ENCODE measurements at regions not wholly inside any gene's neighbourhood (a gene's known extent, or its start where the extent isn't known, plus 50 kb on each side); places are given as distances from the start of the nearest gene placed in this dataset.

GRCh38 chr10:47179291-47179647 is 120.7 kb upstream of the GDF10 start:
- TF ChIP-seq ZNF274 (IDR thresholded peaks at IDR 0.05; ENCODE audit: low read length), result no peak
- no peak for TF ChIP-seq ZNF274 (tag by site-specific recombination; IDR thresholded peaks at IDR 0.05; ENCODE audit: borderline replicate concordance)
- TF ChIP-seq CTCF (tag by site-specific recombination; IDR thresholded peaks at IDR 0.05), result no peak
- TF ChIP-seq ZNF302 (tag by site-specific recombination; IDR thresholded peaks at IDR 0.05; ENCODE audit: low read depth), result no peak
- no peak for TF ChIP-seq YY1 (tag by site-specific recombination; IDR thresholded peaks at IDR 0.05)
- no peak for TF ChIP-seq ZNF175 (tag by site-specific recombination; IDR thresholded peaks at IDR 0.05)
- no peak for TF ChIP-seq GLI4 (tag by site-specific recombination; IDR thresholded peaks at IDR 0.05)
- no peak for TF ChIP-seq REST (tag by site-specific recombination; IDR thresholded peaks at IDR 0.05)
- no peak for TF ChIP-seq ATF2 (tag by site-specific recombination; IDR thresholded peaks at IDR 0.05; ENCODE audit: low read depth)
- no peak for TF ChIP-seq ZBTB17 (tag by site-specific recombination; IDR thresholded peaks at IDR 0.05)
- TF ChIP-seq TRIM28 (IDR thresholded peaks at IDR 0.05; ENCODE audit: borderline replicate concordance, low read length), result no peak
- no peak for TF ChIP-seq ZNF114 (tag by site-specific recombination; IDR thresholded peaks at IDR 0.05)
- no peak for TF ChIP-seq ZNF121 (tag by site-specific recombination; IDR thresholded peaks at IDR 0.05)

Data from HEK293 (cell line).